M059J (cell line): ENCODE measurements at regions not wholly inside any gene's neighbourhood (a gene's known extent, or its start where the extent isn't known, plus 50 kb on each side); places are given as distances from the start of the nearest gene placed in this dataset.

Experiments used
- DNase-seq: peaks from one replicate; pipeline ENCODE4 v3.0.0-alpha.2; 2012; ENCODE audit warnings: low read depth

- no peak for DNase-seq
Observed at GRCh38 chr13:85541476-85541875, 257.7 kb downstream of the SLITRK6 start.

DNA sequence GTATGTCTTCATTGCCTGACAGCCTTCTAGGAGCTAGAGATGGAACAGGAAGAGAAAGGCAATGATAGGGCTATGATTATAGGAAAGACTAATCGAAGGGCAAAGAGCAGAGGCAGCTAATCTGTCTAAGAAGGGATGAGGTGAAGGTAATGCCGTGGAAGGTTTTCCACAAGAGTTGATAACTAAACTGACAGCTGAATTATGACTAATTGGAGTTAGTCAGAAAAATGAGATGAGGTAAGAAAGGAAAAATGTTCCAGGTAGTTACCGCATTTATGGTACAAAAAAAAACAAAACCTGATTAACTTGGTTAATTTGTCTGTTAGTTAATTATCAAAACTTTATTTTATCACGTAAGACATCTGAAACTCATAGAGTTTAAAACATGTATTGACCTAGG is 260.3 kb downstream of the SLITRK6 start:
- no peak for DNase-seq

DNA sequence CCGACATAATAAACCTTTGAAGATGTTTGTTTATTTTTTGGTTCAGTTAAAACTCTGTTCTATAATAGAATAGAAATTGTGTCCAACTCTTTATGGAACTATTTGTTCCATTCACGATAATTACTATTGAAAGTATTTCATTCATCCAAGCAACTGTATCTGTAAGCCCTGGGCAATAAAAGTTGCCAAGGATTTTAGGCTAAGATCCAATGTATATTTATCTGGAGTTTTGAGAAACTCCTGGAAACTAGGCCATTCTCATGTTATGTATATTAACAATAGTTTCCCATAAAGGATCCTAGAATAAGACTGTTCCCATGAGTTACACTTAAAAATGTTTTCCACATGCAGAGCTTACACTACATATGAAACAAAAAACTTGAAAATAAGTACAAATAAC is 261.6 kb downstream of the SLITRK6 start:
- no peak for DNase-seq

- DNase-seq = no peak
Observed at GRCh38 chr13:85536706-85537105, 262.5 kb downstream of the SLITRK6 start.

DNA sequence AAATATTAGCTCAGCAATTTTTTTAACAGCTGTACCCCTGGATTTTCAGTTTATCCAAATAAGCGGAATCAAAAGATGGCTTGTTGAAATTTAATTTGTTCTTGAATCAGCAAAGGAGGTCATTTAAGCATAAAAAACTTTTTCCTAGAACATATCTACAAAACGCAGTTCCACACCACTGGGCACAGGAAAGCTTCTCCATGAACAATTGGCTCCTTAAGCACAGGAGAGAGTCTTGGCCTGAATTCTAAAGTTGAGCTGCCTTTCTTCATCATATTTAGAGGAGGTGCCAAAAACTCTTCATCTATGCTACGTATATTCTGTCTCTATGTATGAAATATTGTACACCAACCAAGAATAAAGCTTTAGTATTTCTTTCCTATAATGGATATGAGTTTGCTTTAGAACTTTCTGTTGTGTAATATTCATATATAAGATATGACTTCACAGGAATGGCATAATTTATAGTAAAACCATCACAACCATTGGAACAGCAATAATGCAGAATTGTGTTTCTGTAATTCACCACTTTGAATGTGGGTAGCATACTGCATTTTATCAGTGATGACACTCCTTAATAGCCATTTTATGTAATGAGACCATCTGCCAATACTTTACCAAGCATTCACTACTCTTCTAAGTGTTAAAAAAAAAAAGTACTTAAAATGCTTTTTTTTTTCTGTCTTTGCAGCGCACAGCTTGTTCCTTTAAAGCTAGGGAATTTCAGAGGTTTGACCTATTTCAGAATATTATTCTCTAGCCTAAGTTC is 263.7 kb downstream of the SLITRK6 start:
- DNase-seq = no peak

DNA sequence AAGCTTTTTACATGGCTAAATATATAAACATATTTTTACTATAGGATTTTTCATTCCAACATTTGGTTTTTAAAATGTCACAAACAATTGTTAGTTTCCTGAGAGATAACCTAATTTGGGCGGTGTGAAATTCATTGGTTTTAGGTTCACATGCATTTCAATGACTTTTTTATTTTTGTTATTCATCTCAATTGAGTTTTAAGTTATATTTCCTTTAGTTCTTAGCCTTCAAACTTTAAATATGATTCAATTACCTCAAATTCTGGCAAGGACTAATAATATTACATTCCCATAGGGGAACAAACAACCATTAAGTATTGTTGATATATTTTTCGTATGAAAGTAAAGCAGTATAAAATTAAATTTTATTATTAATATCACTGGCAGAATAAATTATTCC is 265.3 kb downstream of the SLITRK6 start:
- DNase-seq = no peak

- peak; percentile 29 for DNase-seq
Observed at GRCh38 chr13:85529218-85529594, 270.0 kb downstream of the SLITRK6 start.

DNA sequence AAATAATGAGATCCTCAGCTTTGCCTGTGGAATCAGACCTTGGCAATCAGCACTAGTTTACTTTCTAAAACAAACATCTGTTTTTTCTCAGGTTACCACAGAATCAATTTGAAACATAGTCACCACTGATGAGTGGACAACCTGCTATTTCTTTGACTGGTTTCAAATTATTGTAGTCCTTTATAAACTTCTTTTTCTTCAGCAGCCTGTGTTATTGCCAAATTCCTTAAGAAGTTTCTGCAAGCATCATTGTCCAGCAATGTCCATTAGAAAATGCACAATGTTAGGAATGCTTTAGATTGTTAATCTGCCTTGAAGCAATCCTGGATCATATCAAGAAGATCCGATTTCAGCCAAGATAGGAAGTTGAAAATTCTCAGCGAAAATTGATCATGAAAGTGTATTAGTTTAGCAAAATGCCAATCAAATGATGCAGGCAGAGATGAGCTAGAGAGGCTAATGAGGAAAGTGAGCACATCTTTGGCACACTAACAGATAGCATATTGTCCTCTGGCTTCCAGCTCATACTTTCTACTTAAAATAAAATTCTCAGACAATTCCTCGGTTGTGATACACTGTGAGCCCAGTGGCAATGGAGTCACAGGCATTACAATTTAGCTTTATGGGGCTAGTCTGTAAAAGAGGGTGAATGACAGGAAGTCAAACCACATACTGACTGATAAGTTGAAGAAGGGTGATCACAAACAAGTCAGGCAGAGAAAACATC is 270.6 kb downstream of the SLITRK6 start:
- peak; percentile 57 for DNase-seq

- no peak for DNase-seq
Observed at GRCh38 chr13:85527316-85527715, 271.9 kb downstream of the SLITRK6 start.

DNA sequence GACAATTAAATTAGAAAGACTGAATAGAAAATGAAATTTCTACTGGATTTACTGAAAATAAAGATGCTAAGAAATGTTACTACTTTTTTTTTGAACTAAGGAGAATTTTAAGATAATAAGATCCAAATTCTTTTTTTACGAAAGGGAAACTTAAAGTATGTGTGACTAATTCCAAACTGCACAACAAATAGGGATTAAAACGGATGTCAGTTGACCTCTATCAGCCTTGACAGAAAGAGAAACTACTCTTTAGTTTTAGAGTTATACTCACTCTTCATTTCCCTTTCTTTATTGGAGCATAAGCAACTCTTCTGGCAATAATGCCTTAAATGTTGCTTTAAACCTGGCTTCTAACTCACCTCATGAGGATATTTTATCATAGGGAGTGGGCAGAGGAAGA is 273.8 kb downstream of the SLITRK6 start:
- peak; percentile 15 for DNase-seq

DNA sequence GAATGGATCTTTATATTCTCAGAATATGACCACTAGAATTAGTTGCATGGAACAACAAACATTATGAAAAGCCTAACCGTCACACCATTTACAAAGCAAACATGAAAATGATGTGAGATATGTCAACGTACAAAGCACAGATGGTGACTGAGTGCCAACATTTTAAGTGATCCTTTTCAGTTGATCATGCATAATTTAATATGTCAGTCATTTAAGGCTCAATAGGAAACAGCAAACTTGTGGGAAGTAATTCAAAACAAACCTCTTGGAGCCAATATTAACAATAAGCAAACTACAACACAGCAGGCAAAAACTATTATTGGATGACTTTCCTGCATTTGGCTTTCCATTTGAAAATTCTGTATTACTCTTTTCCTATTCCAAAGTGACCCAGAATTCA is 277.6 kb downstream of the SLITRK6 start:
- DNase-seq = no peak

DNA sequence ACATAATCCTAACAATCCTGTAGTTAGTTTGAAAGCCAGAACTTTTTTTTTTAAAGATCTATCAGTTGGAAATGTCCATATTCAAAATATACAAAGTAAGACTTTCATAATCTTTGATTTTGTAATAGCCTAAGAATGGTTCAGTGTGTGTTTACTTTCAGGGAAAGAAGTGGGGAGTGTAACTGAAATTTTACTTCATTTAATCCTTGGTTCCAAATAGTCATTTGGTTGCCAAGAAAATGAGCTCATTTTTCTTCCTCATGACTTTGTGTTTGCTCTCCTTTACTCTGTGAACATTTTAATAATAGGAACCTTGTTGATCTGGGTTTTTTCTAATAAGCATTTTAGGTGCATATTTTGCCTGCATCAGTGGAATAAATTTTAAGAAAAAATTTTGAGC is 278.8 kb downstream of the SLITRK6 start:
- DNase-seq = no peak

DNA sequence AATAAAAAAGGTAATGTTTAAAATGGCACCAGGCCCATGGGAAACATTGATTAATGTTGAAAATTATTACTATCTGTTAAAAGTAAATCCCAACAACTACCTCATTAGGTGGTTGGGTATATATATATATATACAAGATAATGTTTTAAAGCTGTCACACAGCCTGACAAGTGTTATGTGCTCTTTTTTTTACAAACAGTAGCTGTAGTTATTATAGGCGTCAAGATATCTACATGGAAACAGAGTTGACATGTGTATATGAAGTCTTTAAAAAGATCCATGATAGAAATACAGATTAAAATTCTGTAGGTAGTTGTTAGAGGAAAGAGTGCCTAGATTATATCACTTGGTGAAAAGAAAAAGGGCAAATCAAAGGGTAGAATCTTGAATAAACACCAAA is 279.9 kb downstream of the SLITRK6 start:
- DNase-seq = no peak

DNA sequence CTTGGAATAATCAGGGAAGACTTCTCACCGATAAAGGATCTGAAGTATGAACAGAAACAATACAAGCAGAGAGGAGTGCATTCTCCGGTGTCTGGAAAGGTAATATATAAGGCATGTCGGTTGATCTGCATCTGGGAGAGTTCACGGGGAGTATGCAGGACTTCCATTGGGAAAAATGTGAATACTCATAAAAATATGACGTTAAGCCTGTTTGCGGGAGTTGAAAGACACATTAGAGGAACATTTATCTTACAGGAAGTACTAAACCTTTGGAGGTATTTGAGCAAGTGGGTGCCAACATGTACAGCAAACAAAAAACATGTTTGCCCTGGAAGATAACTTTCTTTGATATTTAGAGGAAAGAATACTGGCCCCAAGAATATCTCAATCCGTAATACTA is 286.8 kb downstream of the SLITRK6 start:
- no peak for DNase-seq

DNA sequence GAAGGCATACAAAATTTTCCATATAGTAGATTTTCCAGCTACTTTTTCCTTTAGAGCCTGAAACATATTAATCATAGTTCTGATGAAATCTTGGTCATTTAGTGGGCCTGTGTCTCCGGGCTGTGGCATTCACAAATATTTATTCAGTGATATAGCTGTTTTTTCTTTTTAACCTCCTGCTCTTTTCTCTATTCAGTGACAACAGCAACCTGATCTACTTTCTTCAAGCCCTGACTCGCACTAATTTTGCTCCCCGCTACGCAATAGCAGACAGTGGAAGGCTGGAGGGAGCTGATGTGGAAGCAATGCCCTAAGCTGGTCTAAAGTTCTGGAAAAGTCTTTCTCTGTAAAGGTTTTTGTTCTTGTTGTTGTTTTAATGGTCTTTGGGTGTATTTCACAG is 289.7 kb downstream of the SLITRK6 start:
- no peak for DNase-seq

GRCh38 chr13:85508683-85509329 is 290.4 kb downstream of the SLITRK6 start:
- DNase-seq = peak; percentile 10

DNA sequence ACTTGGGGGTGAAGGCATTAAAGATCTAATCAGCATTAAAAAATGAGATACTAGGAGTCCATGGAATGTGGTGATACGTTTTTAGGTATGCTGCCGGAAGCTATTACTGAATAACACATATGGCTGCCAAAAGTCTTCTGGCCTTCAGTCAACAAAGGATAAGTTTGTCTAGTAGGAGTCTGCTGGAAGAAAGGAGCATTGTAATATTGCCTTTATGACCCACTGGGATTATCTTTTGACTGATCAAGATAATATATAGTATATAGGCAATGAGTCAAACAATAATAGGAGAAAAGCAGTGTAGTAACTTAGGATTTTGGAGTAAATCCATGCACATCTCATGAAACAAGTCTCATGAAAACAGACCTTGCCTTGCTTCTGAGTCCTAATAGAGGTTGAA is 295.4 kb downstream of the SLITRK6 start:
- peak; percentile 44 for DNase-seq

GRCh38 chr13:85501616-85502015 is 297.6 kb downstream of the SLITRK6 start:
- no peak for DNase-seq

GRCh38 chr13:85500696-85501256 is 298.4 kb downstream of the SLITRK6 start:
- no peak for DNase-seq

DNA sequence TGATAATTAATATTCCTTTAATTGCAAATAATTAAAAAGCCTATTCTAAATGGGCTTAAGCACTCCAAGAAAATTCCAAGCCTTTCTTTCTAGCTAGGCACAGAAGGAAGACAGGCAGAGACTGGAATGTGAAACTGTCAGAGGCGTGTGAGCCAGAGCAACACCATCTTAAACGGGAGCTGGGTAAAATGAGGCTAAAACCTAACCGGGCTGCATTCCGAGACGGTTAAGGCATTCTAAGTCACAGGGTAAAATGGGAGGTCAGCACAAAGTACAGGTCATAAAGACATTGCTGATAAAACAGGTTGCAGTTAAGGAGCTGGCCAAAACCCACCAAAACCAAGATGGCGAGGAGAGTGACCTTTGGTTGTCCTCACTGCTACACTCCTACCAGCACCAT is 300.4 kb downstream of the SLITRK6 start:
- no peak for DNase-seq

DNA sequence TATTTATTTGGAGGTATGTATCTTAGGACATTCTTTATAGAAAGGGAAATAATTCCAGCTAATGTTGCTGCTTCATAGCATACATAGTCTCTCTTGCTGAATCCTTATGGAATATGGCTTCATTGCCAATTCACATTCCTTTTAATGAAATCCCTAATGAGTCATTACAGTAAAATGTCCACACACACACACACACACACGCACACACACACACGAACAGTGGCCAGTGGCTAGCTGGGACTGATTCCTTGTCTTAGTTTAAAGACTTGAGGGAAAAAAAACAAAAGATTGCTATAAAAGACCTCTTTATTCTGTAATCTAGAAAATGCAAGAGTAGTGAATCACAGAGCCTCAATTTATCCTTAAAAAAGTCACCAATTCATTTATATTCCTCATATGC is 301.6 kb downstream of the SLITRK6 start:
- peak; percentile 81 for DNase-seq

DNA sequence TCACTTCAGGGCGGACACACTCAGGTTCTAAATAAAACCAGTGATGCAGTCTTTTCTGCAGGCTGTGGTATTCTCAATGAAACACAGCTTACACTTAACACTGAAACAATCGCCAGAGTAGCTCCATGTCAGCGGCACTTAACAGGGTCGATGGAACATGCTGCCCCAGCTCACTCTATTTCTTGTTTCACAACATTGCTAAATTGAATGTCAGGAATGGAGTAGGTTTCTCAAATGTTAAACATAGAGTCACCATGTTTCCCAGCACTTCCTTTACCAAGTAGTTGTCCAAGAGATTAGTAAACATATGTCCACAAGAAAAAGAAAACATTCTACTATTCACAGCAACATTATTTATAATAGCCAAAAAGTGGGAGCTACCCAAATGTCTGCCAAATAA is 306.9 kb downstream of the SLITRK6 start:
- no peak for DNase-seq

DNA sequence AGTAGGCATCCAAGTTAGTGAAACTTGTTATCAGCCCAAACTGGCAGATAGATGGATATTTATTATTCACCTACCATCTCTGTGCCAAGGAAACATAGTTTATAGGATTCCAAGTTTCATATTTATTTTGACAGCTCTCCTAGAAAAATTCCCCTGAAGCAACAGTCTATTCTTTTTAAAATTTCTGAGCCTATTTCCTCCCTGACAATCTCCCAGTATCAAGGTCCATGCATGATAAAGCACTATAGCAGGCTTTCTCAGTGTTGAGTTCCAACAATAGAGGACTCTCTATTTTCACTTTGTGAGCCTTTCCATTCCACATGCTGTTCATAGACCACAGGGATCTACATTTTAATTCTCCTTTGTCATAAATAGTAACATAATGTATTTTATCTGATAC is 312.6 kb downstream of the SLITRK6 start:
- no peak for DNase-seq
